ENCODE measurements at regions not wholly inside any gene's neighbourhood (a gene's known extent, or its start where the extent isn't known, plus 50 kb on each side); places are given as distances from the start of the nearest gene placed in this dataset.

DNA sequence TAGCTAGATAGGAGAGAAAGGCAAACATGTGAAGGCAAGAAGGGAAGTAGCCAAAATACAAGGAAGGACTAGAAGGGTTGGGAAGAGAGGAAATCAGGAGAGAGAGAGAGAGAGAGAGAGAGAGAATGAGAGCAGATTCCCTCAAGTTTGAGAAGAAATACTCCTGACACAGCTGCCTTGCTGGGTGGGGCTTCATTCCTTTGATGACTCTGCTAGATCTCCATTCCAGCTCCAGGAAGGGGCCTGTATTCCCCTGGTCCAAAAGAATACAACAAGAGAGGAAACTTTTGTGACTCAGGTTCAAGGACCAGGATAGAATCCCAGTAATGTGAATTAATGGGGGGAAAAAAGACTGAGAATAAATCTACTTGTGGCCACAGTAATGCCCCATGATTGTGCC is 62.9 kb upstream of the SPON1 start:
- no peak for DNase-seq (ENCODE audit: low read depth in 1 of 2, low spot score in 1 of 2)
- no peak for TF ChIP-seq JUND (IDR thresholded peaks at IDR 0.05; ENCODE audit: low read depth)
- in situ Hi-C loops (cut with HindIII; ENCODE audit: low pct_unique_long_range_greater_than_20kb, low sequenced_read_pairs): no loop called here

DNA sequence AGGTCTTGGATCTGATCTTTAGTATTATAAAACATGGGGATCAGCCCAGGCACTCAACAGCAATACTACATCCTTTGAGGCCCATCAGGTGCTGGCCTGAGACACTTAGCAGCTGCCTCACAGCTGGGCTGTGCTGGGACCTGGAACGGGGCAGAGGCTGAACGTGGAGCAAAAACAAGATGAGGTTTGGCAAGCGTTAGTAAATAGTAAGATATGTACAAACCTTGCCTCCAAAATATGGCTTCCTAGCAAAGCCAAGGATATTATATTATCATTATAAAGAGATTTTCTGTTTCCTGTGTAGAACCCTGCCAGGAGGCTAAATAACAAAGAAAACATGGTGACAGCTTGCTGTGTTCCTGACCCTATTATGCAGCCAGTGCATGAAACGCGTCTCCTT is 60.0 kb upstream of the SPON1 start:
- no peak for DNase-seq (ENCODE audit: low read depth in 1 of 2, low spot score in 1 of 2)
- TF ChIP-seq JUND (IDR thresholded peaks at IDR 0.05; ENCODE audit: low read depth): no peak
- in situ Hi-C loops (cut with HindIII; ENCODE audit: low pct_unique_long_range_greater_than_20kb, low sequenced_read_pairs): no loop called here

DNA sequence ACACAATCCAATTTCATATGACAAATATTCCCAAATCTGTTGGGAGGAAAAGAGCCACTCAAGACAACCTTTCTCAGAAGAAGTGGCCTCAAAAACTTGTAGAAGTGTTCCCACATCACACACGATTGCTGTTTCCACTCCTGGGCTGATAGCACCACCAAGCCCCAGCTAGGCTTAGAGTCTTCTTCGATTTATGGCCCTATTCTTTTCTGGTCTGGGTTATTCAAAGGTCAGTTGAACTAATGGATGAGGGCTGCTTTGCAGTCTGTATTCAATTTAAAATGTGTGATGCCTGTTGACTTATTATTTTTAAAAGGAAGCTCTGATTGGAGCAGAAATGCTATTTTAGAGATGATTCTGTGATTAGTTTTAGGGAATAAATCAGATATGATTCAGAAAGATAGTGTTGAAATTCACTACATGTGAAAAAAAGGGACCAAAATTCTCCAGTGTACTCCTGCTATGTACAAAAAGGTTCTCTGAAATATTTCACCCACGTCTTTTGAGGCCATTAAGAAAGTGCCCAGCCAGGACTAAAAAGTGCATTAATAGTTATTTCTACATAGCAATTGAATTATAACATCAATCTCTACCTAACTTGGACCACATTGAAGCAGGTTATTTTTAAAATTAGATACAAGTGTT is 57.3 kb upstream of the SPON1 start:
- TF ChIP-seq JUND (IDR thresholded peaks at IDR 0.05; ENCODE audit: low read depth): no peak
- in situ Hi-C loops (cut with HindIII; ENCODE audit: low pct_unique_long_range_greater_than_20kb, low sequenced_read_pairs): no loop called here
- DNase-seq (ENCODE audit: low read depth in 1 of 2, low spot score in 1 of 2): no peak

DNA sequence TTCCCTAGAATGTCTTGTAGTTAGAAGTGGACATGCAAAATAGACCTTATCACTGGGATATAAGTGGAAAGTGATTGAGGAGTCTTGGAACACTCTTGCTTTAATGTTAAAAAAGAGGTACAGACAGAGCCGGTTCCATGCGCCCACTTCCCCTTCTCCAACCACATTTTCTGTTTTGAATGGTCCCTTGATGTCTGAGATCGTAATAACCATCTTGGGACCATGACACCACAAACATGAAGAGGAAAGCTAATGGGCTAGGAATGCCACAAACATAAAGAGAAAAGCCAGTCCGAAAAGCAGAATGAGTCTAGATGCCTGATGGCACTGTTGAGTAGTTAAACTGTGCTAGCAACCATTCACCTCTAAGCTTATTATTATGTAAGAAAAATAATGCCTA is 54.8 kb upstream of the SPON1 start:
- in situ Hi-C loops (cut with HindIII; ENCODE audit: low pct_unique_long_range_greater_than_20kb, low sequenced_read_pairs): no loop called here
- DNase-seq (ENCODE audit: low read depth in 1 of 2, low spot score in 1 of 2): no peak
- TF ChIP-seq JUND (IDR thresholded peaks at IDR 0.05; ENCODE audit: low read depth): no peak

DNA sequence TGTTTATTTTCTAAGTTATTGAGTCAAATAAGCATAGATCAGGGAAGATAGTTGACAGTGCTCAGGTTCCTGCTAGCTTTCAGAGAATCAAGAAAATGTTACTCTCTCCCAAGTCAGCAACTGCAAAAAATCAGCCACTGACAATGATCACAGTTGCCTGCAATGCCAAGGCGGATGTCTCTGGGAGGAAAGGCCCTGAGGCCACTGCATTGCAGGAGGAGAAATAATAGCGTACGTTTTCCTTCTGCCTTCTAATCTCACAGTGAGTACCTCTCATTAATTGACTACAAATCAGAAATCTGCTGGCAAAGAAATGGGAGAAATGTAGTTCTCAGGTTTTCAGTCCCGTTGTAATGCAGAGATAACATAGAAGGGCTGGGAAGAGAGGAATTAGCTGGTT is 54.0 kb upstream of the SPON1 start:
- in situ Hi-C loops (cut with HindIII; ENCODE audit: low pct_unique_long_range_greater_than_20kb, low sequenced_read_pairs): no loop called here
- no peak for TF ChIP-seq JUND (IDR thresholded peaks at IDR 0.05; ENCODE audit: low read depth)
- DNase-seq (ENCODE audit: low read depth in 1 of 2, low spot score in 1 of 2): peak; percentile 10 to 42

All from T47D (cell line).